GM12878 (cell line): ENCODE measurements at regions not wholly inside any gene's neighbourhood (a gene's known extent, or its start where the extent isn't known, plus 50 kb on each side); places are given as distances from the start of the nearest gene placed in this dataset.

Source experiments
- ATAC-seq: fragments of 200-7000 bp; cut with Tn5 transposase; 3 replicates; pipeline ENCODE4 v1.9.1; 2020; ENCODE audit warnings: mild to moderate bottlenecking, moderate library complexity
- BruUV-seq: library from RNA; stranded (reverse); fragments of 400-500 nt; replicated peaks from 2 replicates; lab custom pipeline; 2021; lab: Mats Ljungman, UMichigan
- CTCF ChIA-PET: fragments of 300-600 bp; sonication (Branson Sonifier 250); formaldehyde crosslinking; extraction: SDS; loops from one replicate; lab custom pipeline; 2021; ENCODE audit warnings: inconsistent platforms; lab: Yijun Ruan, JAX
- POLR2A ChIA-PET: fragments of 350-600 bp; formaldehyde crosslinking; extraction: SDS; loops from one replicate; lab custom pipeline; 2021; ENCODE audit warnings: inconsistent platforms; lab: Charles Lee
- RAD21 ChIA-PET: fragments of 300-600 bp; sonication (Branson Sonifier 250); formaldehyde crosslinking; loops from one replicate; lab custom pipeline; 2023; ENCODE audit warnings: antibody characterized with exemption; ENCODE audit not compliant: unreplicated experiment; lab: Charles Lee
- SMC1A ChIA-PET: fragments of 300-600 bp; sonication (Branson Sonifier 250); formaldehyde crosslinking; loops from one replicate; lab custom pipeline; 2023; ENCODE audit not compliant: unreplicated experiment, uncharacterized antibody; lab: Charles Lee
- DNase-seq: peaks from one replicate; pipeline ENCODE4 v3.0.0-alpha.2; 2011; ENCODE audit warnings: low read depth, low spot score
- FAIRE-seq: peaks from 3 replicates; lab custom pipeline; 2011; peaks lifted over from hg19 to GRCh38; lab: Jason Lieb, UNC
- H2AFZ ChIP-seq: 2 replicates; pipeline ENCODE4 v1.6.0; 2011; ENCODE audit warnings: low read depth, low read length, control low read depth; ENCODE audit not compliant: control insufficient read depth
- H3K27ac ChIP-seq: 2 replicates; pipeline ENCODE4 v1.5.1; 2011; ENCODE audit warnings: control low read depth; ENCODE audit not compliant: control insufficient read depth, insufficient read depth
- H3K27me3 ChIP-seq, 2 experiments: replicated peaks in 1 of 2; 2 replicates each; pipeline versions ENCODE4 v1.6.0 to v1.6.1; 2011; ENCODE audit warnings: low read length in 1 of 2; ENCODE audit not compliant: control insufficient read depth in 2 of 2, insufficient read depth in 2 of 2
- H3K36me3 ChIP-seq, 2 experiments: 2 replicates each; pipeline ENCODE4 v1.5.1; 2011; ENCODE audit warnings: low read length in 1 of 2; ENCODE audit not compliant: control insufficient read depth in 2 of 2, insufficient read depth in 2 of 2
- H3K4me1 ChIP-seq: 2 replicates; pipeline ENCODE4 v1.6.1; 2011; ENCODE audit warnings: mild to moderate bottlenecking, low read length, moderate library complexity, mixed read lengths; ENCODE audit not compliant: control insufficient read depth, insufficient read depth
- H3K4me2 ChIP-seq: 2 replicates; pipeline ENCODE4 v1.6.0; 2011; ENCODE audit warnings: control low read depth; ENCODE audit not compliant: control insufficient read depth, insufficient read depth
- H3K4me3 ChIP-seq: fragments of 200-600 bp; sonication (generic); 2 replicates; pipeline ENCODE4 v1.5.1; 2016
- H3K79me2 ChIP-seq: 2 replicates; pipeline ENCODE4 v1.6.0; 2011; ENCODE audit warnings: low read length; ENCODE audit not compliant: control insufficient read depth, insufficient read depth
- H3K9ac ChIP-seq: 2 replicates; pipeline ENCODE4 v1.8.0; 2011; ENCODE audit warnings: low read length, control low read depth, mixed read lengths; ENCODE audit not compliant: control insufficient read depth, insufficient read depth
- H3K9me3 ChIP-seq: replicated peaks from 3 replicates; pipeline ENCODE4 v1.5.1; 2011; ENCODE audit warnings: mild to moderate bottlenecking, low read length; ENCODE audit not compliant: control insufficient read depth, insufficient read depth
- H4K20me1 ChIP-seq: 2 replicates; pipeline ENCODE4 v1.6.0; 2011; ENCODE audit not compliant: control insufficient read depth, insufficient read depth
- CREB1 ChIP-seq: IDR thresholded peaks from 2 replicates; pipeline ENCODE4 v1.6.1; 2012; ENCODE audit warnings: low read depth, mild to moderate bottlenecking, inconsistent platforms
- EP300 ChIP-seq, 2 experiments: fragments of 150-350 bp in 1 of 2; IDR thresholded peaks; 2 replicates each; pipeline ENCODE4 v1.6.1; 2011 to 2012; ENCODE audit warnings: low read depth in 2 of 2, low read length in 2 of 2, borderline replicate concordance in 1 of 2, improper control_type of control experiment in 1 of 2, inconsistent platforms in 1 of 2; ENCODE audit not compliant: control insufficient read depth in 1 of 2
- JUND ChIP-seq: IDR thresholded peaks from 2 replicates; pipeline ENCODE4 v1.6.1; 2012; ENCODE audit warnings: low read depth, mild to moderate bottlenecking, low read length, improper control_type of control experiment, moderate library complexity
- MEF2B ChIP-seq: fragments of 450-650 bp; IDR thresholded peaks from 2 replicates; pipeline ENCODE4 v1.6.1; 2018; ENCODE audit warnings: mild to moderate bottlenecking, moderate library complexity; ENCODE audit not compliant: partially characterized antibody, poor library complexity, severe bottlenecking
- NBN ChIP-seq: fragments of 450-650 bp; IDR thresholded peaks from 2 replicates; pipeline ENCODE4 v1.6.1; 2016
- NFYB ChIP-seq: IDR thresholded peaks from 2 replicates; pipeline ENCODE4 v1.6.1; 2011; ENCODE audit warnings: low read depth, mild to moderate bottlenecking, low read length, improper control_type of control experiment, moderate library complexity; ENCODE audit not compliant: insufficient read depth
- PAX5 ChIP-seq: IDR thresholded peaks from 2 replicates; pipeline ENCODE4 v1.6.1; 2011; ENCODE audit warnings: low read depth, low read length, borderline replicate concordance
- TARDBP ChIP-seq: IDR thresholded peaks from 2 replicates; pipeline ENCODE4 v1.6.1; 2016; ENCODE audit warnings: borderline replicate concordance
- YY1 ChIP-seq: IDR thresholded peaks from 2 replicates; pipeline ENCODE4 v1.6.1; 2011; ENCODE audit warnings: low read depth, mild to moderate bottlenecking, low read length
- WGBS: methylation state at CpG from one replicate; pipeline ENCODE4 v1.1.6; 2016; ENCODE audit warnings: low lambda C conversion rate; ENCODE audit not compliant: insufficient replicate concordance, insufficient coverage; ENCODE audit errors: missing lambda C conversion rate; 5-methylcytosine and 5-hydroxymethylcytosine counted together
- in situ Hi-C: fragments of 300-500 bp; cut with MboI; formaldehyde crosslinking; loops from 9 replicates; pipeline ENCODE4 v1.14.3; 2018; ENCODE audit warnings: mixed read lengths
- intact Hi-C: fragments of 100-400 bp; cut with micrococcal nuclease; formaldehyde crosslinking; loops from one replicate; pipeline ENCODE4 v1.14.2; 2022; ENCODE audit not compliant: unreplicated experiment
- TF ChIP-seq, protein P1 (sequence below): IDR thresholded peaks from 2 replicates; pipeline ENCODE4 v1.6.1; 2012; ENCODE audit warnings: low read depth, low read length, improper control_type of control experiment
- TF ChIP-seq, protein P2 (sequence below): fragments of 450-650 bp; IDR thresholded peaks from 2 replicates; pipeline ENCODE4 v1.6.1; 2017; ENCODE audit warnings: borderline replicate concordance
- TF ChIP-seq, protein P3 (sequence below): fragments of 450-650 bp; IDR thresholded peaks from 2 replicates; pipeline ENCODE4 v1.6.1; 2014; ENCODE audit warnings: mild to moderate bottlenecking
- TF ChIP-seq, protein P4 (sequence below): fragments of 150-350 bp; IDR thresholded peaks from 2 replicates; pipeline ENCODE4 v1.6.1; 2016; ENCODE audit warnings: low read depth, low read length
- TF ChIP-seq, protein P5 (sequence below): fragments of 450-650 bp; formaldehyde crosslinking; IDR thresholded peaks from 2 replicates; pipeline ENCODE4 v1.4.0; 2020; ENCODE audit warnings: mild to moderate bottlenecking, moderate library complexity

DNA sequence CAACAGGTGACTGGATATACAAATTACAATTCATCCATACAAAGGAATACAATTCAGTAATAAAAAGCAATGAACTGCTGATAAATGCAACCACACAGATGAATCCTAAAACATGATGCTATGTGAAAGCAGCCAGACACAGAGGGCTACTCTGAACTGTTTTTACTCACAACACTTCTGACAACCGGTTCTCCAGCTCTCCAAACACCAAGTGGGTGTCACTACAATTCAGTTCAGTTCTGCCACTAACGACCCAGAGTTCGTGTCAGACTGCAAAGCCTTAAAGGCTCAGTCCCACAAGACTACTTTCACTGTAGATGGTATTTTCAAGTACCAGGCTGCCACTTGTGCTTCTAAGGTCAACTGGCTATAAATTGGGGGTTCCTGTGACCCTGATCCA is 119.4 kb downstream of the SLC16A1 start:
- Histone ChIP-seq H4K20me1 (no peaks in the 10 kb centered on the region), H2AFZ (no peak overlapping the region), H3K79me2 (no peaks in the 10 kb centered on the region), H3K27me3 (no peaks in the 10 kb centered on the region; a peak in 1 of 4 replicates), H3K9ac (no peak overlapping the region), H3K4me1 (peaks cover 12% of the 10 kb centered on the region), H3K4me2 (no peak overlapping the region), H3K4me3 (no peak overlapping the region), H3K9me3 (no peaks in the 10 kb centered on the region), H3K36me3 (no peaks in the 10 kb centered on the region), H3K27ac (no peak overlapping the region)
- intact Hi-C loops (no loop called here), in situ Hi-C loops (no loop called here)
- WGBS, result 0% methylated on average over 3 of the region's 3 CpGs
- ATAC-seq (no peak), FAIRE-seq (peak; percentile 64), DNase-seq (no peak)
- ChIA-PET SMC1A (no interaction called here), RAD21 (no interaction called here), POLR2A (interaction anchor here (0.6 kb wide), 1 partner anchor 1103 kb away, joined by 4 read pairs; no protein-coding TSS in a partner anchor), CTCF (no interaction called here)
- no TSS peak for BruUV-seq
- TF ChIP-seq, protein P1, sequence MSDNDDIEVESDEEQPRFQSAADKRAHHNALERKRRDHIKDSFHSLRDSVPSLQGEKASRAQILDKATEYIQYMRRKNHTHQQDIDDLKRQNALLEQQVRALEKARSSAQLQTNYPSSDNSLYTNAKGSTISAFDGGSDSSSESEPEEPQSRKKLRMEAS, result no peak
- TF ChIP-seq MEF2B (no peak), NBN (no peak), NFYB (no peak), CREB1 (no peak), JUND (no peak), EP300 (IDR thresholded peaks at IDR 0.05; ENCODE audit: borderline replicate concordance in 1 of 2, control insufficient read depth in 1 of 2, low read depth in 2 of 2, low read length in 2 of 2) (no peak), YY1 (no peak), TARDBP (no peak), PAX5 (no peak)
- TF ChIP-seq, protein P2, sequence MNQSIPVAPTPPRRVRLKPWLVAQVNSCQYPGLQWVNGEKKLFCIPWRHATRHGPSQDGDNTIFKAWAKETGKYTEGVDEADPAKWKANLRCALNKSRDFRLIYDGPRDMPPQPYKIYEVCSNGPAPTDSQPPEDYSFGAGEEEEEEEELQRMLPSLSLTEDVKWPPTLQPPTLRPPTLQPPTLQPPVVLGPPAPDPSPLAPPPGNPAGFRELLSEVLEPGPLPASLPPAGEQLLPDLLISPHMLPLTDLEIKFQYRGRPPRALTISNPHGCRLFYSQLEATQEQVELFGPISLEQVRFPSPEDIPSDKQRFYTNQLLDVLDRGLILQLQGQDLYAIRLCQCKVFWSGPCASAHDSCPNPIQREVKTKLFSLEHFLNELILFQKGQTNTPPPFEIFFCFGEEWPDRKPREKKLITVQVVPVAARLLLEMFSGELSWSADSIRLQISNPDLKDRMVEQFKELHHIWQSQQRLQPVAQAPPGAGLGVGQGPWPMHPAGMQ, result no peak
- TF ChIP-seq, protein P3, sequence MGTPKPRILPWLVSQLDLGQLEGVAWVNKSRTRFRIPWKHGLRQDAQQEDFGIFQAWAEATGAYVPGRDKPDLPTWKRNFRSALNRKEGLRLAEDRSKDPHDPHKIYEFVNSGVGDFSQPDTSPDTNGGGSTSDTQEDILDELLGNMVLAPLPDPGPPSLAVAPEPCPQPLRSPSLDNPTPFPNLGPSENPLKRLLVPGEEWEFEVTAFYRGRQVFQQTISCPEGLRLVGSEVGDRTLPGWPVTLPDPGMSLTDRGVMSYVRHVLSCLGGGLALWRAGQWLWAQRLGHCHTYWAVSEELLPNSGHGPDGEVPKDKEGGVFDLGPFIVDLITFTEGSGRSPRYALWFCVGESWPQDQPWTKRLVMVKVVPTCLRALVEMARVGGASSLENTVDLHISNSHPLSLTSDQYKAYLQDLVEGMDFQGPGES, result no peak
- TF ChIP-seq, protein P4, sequence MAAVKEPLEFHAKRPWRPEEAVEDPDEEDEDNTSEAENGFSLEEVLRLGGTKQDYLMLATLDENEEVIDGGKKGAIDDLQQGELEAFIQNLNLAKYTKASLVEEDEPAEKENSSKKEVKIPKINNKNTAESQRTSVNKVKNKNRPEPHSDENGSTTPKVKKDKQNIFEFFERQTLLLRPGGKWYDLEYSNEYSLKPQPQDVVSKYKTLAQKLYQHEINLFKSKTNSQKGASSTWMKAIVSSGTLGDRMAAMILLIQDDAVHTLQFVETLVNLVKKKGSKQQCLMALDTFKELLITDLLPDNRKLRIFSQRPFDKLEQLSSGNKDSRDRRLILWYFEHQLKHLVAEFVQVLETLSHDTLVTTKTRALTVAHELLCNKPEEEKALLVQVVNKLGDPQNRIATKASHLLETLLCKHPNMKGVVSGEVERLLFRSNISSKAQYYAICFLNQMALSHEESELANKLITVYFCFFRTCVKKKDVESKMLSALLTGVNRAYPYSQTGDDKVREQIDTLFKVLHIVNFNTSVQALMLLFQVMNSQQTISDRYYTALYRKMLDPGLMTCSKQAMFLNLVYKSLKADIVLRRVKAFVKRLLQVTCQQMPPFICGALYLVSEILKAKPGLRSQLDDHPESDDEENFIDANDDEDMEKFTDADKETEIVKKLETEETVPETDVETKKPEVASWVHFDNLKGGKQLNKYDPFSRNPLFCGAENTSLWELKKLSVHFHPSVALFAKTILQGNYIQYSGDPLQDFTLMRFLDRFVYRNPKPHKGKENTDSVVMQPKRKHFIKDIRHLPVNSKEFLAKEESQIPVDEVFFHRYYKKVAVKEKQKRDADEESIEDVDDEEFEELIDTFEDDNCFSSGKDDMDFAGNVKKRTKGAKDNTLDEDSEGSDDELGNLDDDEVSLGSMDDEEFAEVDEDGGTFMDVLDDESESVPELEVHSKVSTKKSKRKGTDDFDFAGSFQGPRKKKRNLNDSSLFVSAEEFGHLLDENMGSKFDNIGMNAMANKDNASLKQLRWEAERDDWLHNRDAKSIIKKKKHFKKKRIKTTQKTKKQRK, result no peak
- TF ChIP-seq, protein P5, sequence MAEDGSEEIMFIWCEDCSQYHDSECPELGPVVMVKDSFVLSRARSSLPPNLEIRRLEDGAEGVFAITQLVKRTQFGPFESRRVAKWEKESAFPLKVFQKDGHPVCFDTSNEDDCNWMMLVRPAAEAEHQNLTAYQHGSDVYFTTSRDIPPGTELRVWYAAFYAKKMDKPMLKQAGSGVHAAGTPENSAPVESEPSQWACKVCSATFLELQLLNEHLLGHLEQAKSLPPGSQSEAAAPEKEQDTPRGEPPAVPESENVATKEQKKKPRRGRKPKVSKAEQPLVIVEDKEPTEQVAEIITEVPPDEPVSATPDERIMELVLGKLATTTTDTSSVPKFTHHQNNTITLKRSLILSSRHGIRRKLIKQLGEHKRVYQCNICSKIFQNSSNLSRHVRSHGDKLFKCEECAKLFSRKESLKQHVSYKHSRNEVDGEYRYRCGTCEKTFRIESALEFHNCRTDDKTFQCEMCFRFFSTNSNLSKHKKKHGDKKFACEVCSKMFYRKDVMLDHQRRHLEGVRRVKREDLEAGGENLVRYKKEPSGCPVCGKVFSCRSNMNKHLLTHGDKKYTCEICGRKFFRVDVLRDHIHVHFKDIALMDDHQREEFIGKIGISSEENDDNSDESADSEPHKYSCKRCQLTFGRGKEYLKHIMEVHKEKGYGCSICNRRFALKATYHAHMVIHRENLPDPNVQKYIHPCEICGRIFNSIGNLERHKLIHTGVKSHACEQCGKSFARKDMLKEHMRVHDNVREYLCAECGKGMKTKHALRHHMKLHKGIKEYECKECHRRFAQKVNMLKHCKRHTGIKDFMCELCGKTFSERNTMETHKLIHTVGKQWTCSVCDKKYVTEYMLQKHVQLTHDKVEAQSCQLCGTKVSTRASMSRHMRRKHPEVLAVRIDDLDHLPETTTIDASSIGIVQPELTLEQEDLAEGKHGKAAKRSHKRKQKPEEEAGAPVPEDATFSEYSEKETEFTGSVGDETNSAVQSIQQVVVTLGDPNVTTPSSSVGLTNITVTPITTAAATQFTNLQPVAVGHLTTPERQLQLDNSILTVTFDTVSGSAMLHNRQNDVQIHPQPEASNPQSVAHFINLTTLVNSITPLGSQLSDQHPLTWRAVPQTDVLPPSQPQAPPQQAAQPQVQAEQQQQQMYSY (CRISPR knock-in tag), result no peak
